Cardiac fibroblast (primary cell): ENCODE measurements at regions not wholly inside any gene's neighbourhood (a gene's known extent, or its start where the extent isn't known, plus 50 kb on each side); places are given as distances from the start of the nearest gene placed in this dataset.

Experiments
- DNase-seq, 2 donors: peaks; one replicate each; pipeline versions ENCODE4 v3.0.0 to v3.0.0-alpha.2; 2010; ENCODE audit warnings: low read depth in 2 of 2
- H3K4me3 ChIP-seq, 2 donors: replicated peaks in 1 of 2; 1 replicate in 1 of 2; 2 replicates in 1 of 2; pipeline ENCODE4 v1.5.1; 2011; ENCODE audit warnings: low read depth in 2 of 2, low read length in 2 of 2, mild to moderate bottlenecking in 2 of 2, moderate library complexity in 1 of 2
- CTCF ChIP-seq: IDR thresholded peaks from one replicate; pipeline ENCODE4 v1.5.1; 2011; ENCODE audit warnings: low read depth, mild to moderate bottlenecking, low read length, inconsistent platforms

GRCh38 chr20:48302844-48303542 is 517.7 kb upstream of the SULF2 start:
- no peak for DNase-seq
- no peak for TF ChIP-seq CTCF
- H3K4me3 ChIP-seq: no peak overlapping the region

DNA sequence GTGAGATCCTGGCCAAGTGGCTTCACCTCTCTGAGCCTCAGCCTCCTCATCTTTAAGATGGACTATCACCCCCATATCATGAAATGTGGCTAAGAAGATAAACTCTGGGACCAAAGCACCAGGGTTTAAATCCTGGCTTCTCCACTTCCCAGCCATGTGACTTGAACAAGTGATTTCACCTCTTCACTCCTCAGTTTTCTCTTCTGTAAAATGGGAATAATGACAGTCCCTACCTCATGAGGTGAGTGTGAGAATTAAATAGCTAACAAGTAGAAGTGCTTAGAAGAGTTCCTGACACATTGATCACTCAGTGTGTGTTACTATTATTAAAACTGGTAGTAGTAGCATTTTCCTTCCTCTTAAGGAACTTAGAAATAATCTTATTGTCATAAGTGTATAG is 516.9 kb upstream of the SULF2 start:
- no peak for DNase-seq
- TF ChIP-seq CTCF: no peak
- H3K4me3 ChIP-seq: no peak overlapping the region

- no peak overlapping the region for H3K4me3 ChIP-seq
- DNase-seq: no peak
- TF ChIP-seq CTCF: no peak
Measured at GRCh38 chr20:48301189-48301588, 515.9 kb upstream of the SULF2 start.

DNA sequence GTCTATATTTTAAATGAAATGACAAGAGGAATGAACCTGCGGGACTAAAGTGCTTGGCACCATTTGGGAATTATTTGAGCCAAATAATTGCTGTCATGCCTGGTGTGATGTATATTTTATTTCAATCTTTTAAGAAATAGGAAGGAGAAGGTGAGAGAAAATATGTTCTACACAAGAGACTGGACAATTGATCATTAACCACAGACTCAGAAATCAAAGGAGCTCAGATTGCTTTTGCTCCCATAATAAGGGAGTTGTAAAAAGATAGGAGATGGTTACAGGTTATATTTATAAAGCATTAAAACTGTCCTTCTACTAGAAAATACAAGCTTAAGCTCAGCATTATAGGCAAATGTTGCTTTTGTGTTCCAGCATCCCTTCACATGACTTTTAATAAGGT is 515.2 kb upstream of the SULF2 start:
- TF ChIP-seq CTCF: no peak
- DNase-seq: no peak

GRCh38 chr20:48298851-48299484 is 513.7 kb upstream of the SULF2 start:
- DNase-seq: peak; percentile 94 to 97
- H3K4me3 ChIP-seq: no peak overlapping the region
- no peak for TF ChIP-seq CTCF

More for the DNA sequence above, 515.2 kb upstream of the SULF2 start:
- H3K4me3 ChIP-seq: no peak overlapping the region

- TF ChIP-seq CTCF: no peak
- DNase-seq: no peak
Measured at GRCh38 chr20:48298433-48298832, 513.2 kb upstream of the SULF2 start.

More at GRCh38 chr20:48298433-48298832, 513.2 kb upstream of the SULF2 start:
- no peak overlapping the region for H3K4me3 ChIP-seq
